ENCODE measurements at regions not wholly inside any gene's neighbourhood (a gene's known extent, or its start where the extent isn't known, plus 50 kb on each side); places are given as distances from the start of the nearest gene placed in this dataset.
"Not testable (repeated sequence)": the region's sequence is repeated elsewhere in the genome, so short reads cannot be mapped to it uniquely, and the experiment has no call there.

GRCh38 chr7:113592924-113593323 is 325.9 kb downstream of the PPP1R3A start:
- TF ChIP-seq LEF1 (IDR thresholded peaks at IDR 0.05; ENCODE audit: borderline replicate concordance); ARNT (IDR thresholded peaks at IDR 0.05); FOXA1 (IDR thresholded peaks at IDR 0.05); SP1 (IDR thresholded peaks at IDR 0.05); ELF4 (IDR thresholded peaks at IDR 0.05); BHLHE40 (IDR thresholded peaks at IDR 0.05; ENCODE audit: borderline replicate concordance); FOXM1 (IDR thresholded peaks at IDR 0.05; ENCODE audit: borderline replicate concordance); L3MBTL2 (conservative IDR thresholded peaks at IDR 0.05); NFRKB (IDR thresholded peaks at IDR 0.05); PKNOX1 (IDR thresholded peaks at IDR 0.05); CTBP1 (IDR thresholded peaks at IDR 0.05; ENCODE audit: borderline replicate concordance); TARDBP (IDR thresholded peaks at IDR 0.05); ZNF384 (IDR thresholded peaks at IDR 0.05): not testable (repeated sequence)

Measured in HEK293T (cell line).